KMS-11 (cell line): ENCODE measurements at regions not wholly inside any gene's neighbourhood (a gene's known extent, or its start where the extent isn't known, plus 50 kb on each side); places are given as distances from the start of the nearest gene placed in this dataset.

Experiments used
- H2AFZ ChIP-seq: fragments of 200-600 bp; sonication (generic); 2 replicates; pipeline ENCODE4 v1.6.1; 2016; ENCODE audit warnings: antibody characterized with exemption, mixed run types, low read depth
- H3K27ac ChIP-seq: fragments of 200-600 bp; sonication (generic); 2 replicates; pipeline ENCODE4 v1.6.1; 2016; ENCODE audit warnings: mild to moderate bottlenecking, mixed run types
- H3K27me3 ChIP-seq: fragments of 200-600 bp; sonication (generic); 2 replicates; pipeline ENCODE4 v1.6.1; 2017; ENCODE audit warnings: mild to moderate bottlenecking, low read depth, mixed run types, moderate library complexity; ENCODE audit not compliant: insufficient read depth
- H3K36me3 ChIP-seq: fragments of 200-600 bp; sonication (generic); 2 replicates; pipeline ENCODE4 v1.6.1; 2017; ENCODE audit warnings: mild to moderate bottlenecking, mixed run types; ENCODE audit not compliant: insufficient read depth
- H3K4me1 ChIP-seq: fragments of 200-600 bp; sonication (generic); 2 replicates; pipeline ENCODE4 v1.6.1; 2016; ENCODE audit warnings: mild to moderate bottlenecking, low read depth, mixed run types; ENCODE audit not compliant: poor library complexity, severe bottlenecking
- H3K4me2 ChIP-seq: fragments of 200-600 bp; sonication (generic); 2 replicates; pipeline ENCODE4 v1.7.0; 2016; ENCODE audit warnings: mild to moderate bottlenecking, mixed run types
- H3K4me3 ChIP-seq: fragments of 200-600 bp; sonication (generic); IDR thresholded peaks from 2 replicates; pipeline ENCODE4 v1.6.1; 2017; ENCODE audit warnings: low read depth, low read length, mixed read lengths; ENCODE audit not compliant: insufficient read depth
- H3K79me2 ChIP-seq: fragments of 200-600 bp; sonication (generic); 2 replicates; pipeline ENCODE4 v1.6.1; 2016; ENCODE audit warnings: low read depth, mixed run types; ENCODE audit not compliant: insufficient read depth
- H3K9ac ChIP-seq: fragments of 200-600 bp; sonication (generic); 2 replicates; pipeline ENCODE4 v1.6.1; 2016; ENCODE audit warnings: mild to moderate bottlenecking, mixed run types
- H4K20me1 ChIP-seq: fragments of 200-600 bp; sonication (generic); 2 replicates; pipeline ENCODE4 v1.6.1; 2016; ENCODE audit warnings: mild to moderate bottlenecking, mixed run types; ENCODE audit not compliant: insufficient read depth
- TF ChIP-seq, protein P1 (sequence below): fragments of 200-600 bp; sonication (generic); conservative IDR thresholded peaks from 2 replicates; pipeline ENCODE4 v1.6.1; 2017; ENCODE audit warnings: low read depth, mild to moderate bottlenecking, antibody characterized with exemption, low read length, moderate library complexity, mixed read lengths

GRCh38 chr2:196466581-196466980 is 172.9 kb upstream of the CCDC150 start:
- TF ChIP-seq, protein P1, sequence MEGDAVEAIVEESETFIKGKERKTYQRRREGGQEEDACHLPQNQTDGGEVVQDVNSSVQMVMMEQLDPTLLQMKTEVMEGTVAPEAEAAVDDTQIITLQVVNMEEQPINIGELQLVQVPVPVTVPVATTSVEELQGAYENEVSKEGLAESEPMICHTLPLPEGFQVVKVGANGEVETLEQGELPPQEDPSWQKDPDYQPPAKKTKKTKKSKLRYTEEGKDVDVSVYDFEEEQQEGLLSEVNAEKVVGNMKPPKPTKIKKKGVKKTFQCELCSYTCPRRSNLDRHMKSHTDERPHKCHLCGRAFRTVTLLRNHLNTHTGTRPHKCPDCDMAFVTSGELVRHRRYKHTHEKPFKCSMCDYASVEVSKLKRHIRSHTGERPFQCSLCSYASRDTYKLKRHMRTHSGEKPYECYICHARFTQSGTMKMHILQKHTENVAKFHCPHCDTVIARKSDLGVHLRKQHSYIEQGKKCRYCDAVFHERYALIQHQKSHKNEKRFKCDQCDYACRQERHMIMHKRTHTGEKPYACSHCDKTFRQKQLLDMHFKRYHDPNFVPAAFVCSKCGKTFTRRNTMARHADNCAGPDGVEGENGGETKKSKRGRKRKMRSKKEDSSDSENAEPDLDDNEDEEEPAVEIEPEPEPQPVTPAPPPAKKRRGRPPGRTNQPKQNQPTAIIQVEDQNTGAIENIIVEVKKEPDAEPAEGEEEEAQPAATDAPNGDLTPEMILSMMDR = no peak
- H2AFZ ChIP-seq = no peak overlapping the region
- no peak overlapping the region for H3K27ac ChIP-seq
- no peaks in the 10 kb centered on the region for H4K20me1 ChIP-seq
- no peaks in the 10 kb centered on the region for H3K79me2 ChIP-seq
- no peaks in the 10 kb centered on the region; the same call in 1 of the 2 replicates for H3K36me3 ChIP-seq
- H3K9ac ChIP-seq = no peak overlapping the region
- no peak overlapping the region for H3K4me3 ChIP-seq
- no peaks in the 10 kb centered on the region for H3K27me3 ChIP-seq
- no peak overlapping the region for H3K4me2 ChIP-seq
- H3K4me1 ChIP-seq = peaks cover 54% of the 10 kb centered on the region

- H3K4me2 ChIP-seq = no peak overlapping the region
- no peak overlapping the region for H2AFZ ChIP-seq
- H3K27me3 ChIP-seq = no peaks in the 10 kb centered on the region
- no peaks in the 10 kb centered on the region for H4K20me1 ChIP-seq
- H3K79me2 ChIP-seq = no peaks in the 10 kb centered on the region
- H3K9ac ChIP-seq = no peak overlapping the region
- H3K4me1 ChIP-seq = peaks cover 42% of the 10 kb centered on the region
- no peaks in the 10 kb centered on the region for H3K36me3 ChIP-seq
- H3K27ac ChIP-seq = no peak overlapping the region
- TF ChIP-seq, protein P1 = no peak; the same call in 1 of the 2 replicates
- H3K4me3 ChIP-seq = no peak overlapping the region
Measured at GRCh38 chr2:196468394-196468793, 171.1 kb upstream of the CCDC150 start.

DNA sequence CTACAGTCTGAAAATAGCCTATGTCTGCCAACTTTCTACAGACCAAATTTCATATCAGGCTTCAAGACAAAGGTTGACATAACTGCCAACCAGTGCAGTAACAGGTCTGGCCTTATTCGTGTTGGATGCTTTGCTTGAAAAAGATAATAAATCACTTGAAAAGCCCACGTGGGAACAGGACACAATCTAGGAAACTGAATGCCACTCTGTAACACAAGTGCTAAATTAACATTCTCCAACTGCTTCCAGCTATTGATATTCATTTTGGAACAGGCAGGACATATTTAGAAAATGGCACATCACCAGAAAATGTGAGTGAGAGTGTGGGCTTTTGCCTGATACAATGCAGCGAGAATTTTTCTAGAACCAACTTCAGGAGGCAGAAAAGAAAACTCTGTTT is 165.9 kb upstream of the CCDC150 start:
- Histone ChIP-seq H3K27me3 (no peaks in the 10 kb centered on the region), H2AFZ (no peak overlapping the region), H3K4me1 (peaks cover 44% of the 10 kb centered on the region), H3K36me3 (no peaks in the 10 kb centered on the region), H3K27ac (no peak overlapping the region), H3K9ac (no peak overlapping the region), H4K20me1 (no peaks in the 10 kb centered on the region), H3K4me2 (no peak overlapping the region), H3K4me3 (no peak overlapping the region), H3K79me2 (no peaks in the 10 kb centered on the region)
- TF ChIP-seq, protein P1 = no peak

DNA sequence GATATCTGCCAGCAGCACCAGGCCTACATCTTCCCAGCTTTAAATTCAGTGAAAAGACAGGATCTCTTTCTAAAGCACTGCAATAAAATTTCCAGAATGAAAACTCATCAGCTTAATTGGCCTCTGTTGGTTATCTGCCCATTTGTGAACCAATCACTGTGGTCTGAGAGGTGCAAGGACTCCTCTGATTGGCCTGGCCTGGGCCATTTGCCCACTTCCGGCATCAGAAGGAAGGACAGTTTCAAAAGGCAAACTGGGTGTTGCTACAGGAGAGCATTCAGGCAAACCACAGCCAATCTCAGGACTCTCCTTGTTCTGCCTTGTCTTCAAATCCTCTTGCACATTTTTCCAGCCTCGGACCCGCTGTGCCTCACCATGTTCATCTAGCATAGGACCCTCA is 163.9 kb upstream of the CCDC150 start:
- peaks cover 61% of the 10 kb centered on the region for H3K4me1 ChIP-seq
- no peaks in the 10 kb centered on the region for H3K27me3 ChIP-seq
- no peaks in the 10 kb centered on the region for H3K79me2 ChIP-seq
- H3K27ac ChIP-seq = no peak overlapping the region
- H3K36me3 ChIP-seq = no peaks in the 10 kb centered on the region
- H3K4me2 ChIP-seq = no peak overlapping the region
- TF ChIP-seq, protein P1 = no peak
- no peak overlapping the region for H3K9ac ChIP-seq
- H3K4me3 ChIP-seq = no peak overlapping the region
- H2AFZ ChIP-seq = no peak overlapping the region
- H4K20me1 ChIP-seq = no peaks in the 10 kb centered on the region
